Cardiac septum (tissue), 1 donor: ENCODE measurements at regions not wholly inside any gene's neighbourhood (a gene's known extent, or its start where the extent isn't known, plus 50 kb on each side); places are given as distances from the start of the nearest gene placed in this dataset.

Experiments
- DNase-seq: peaks from one replicate; pipeline ENCODE4 v3.0.0-alpha.2; 2020; ENCODE audit warnings: low spot score
- intact Hi-C: fragments of 100-400 bp; cut with DNase I; formaldehyde crosslinking; loops from one replicate; pipeline ENCODE4 v1.14.0; 2022
- donor health status: DM: no; HTN: no; CAD: no.

GRCh38 chr12:82176026-82176425 is 182.2 kb downstream of the CCDC59 start:
- intact Hi-C loops, result no loop called here

GRCh38 chr12:82174936-82175335 is 183.3 kb downstream of the CCDC59 start:
- no peak for DNase-seq
- intact Hi-C loops, result no loop called here

More at GRCh38 chr12:82176026-82176425, 182.2 kb downstream of the CCDC59 start:
- DNase-seq, result no peak

DNA sequence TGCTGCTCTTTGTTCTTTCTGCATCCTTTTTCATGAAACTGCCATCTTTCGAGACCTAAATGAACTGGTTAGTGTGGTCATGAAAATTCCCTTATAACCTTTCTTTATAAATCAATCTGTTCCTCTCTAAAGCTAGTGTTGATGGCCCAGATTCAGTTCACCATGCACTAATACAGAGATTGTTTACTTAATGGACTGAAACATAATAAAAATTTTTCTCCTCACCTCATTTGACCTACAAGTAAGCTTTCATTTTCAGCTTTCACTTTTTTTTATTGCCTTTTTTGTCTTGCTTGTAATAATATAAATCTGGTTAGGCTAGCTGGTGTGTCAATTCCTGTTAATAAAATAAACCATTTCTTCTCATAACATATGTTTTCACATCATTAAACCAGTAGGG is 183.8 kb downstream of the CCDC59 start:
- DNase-seq, result no peak
- intact Hi-C loops, result no loop called here

GRCh38 chr12:82149045-82149444 is 209.1 kb downstream of the CCDC59 start:
- intact Hi-C loops, result no loop called here

GRCh38 chr12:82146740-82147139 is 211.4 kb downstream of the CCDC59 start:
- intact Hi-C loops, result no loop called here
- no peak for DNase-seq

More at GRCh38 chr12:82149045-82149444, 209.1 kb downstream of the CCDC59 start:
- no peak for DNase-seq

DNA sequence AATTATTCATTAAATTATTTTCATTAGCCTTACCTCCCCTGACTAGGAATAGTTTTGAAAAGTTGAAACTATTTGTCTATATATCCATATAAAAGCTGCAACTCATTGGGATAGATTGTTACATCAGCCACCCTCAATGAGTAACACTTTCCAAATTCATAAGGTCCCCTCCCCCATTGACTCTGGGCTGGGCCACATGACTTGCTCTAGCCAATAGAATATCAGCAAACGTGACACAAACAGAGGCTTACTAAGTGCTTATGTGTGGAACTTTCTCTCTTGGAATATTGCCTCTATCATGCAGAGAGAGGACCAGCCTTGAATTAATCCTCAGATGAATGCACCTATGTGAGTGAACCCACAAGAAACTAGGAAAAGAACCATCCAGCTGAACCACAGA is 213.7 kb downstream of the CCDC59 start:
- no peak for DNase-seq
- intact Hi-C loops, result no loop called here

- DNase-seq, result no peak
- intact Hi-C loops, result no loop called here
These were observed 225.8 kb downstream of the CCDC59 start for GRCh38 chr12:82132390-82132789.

DNA sequence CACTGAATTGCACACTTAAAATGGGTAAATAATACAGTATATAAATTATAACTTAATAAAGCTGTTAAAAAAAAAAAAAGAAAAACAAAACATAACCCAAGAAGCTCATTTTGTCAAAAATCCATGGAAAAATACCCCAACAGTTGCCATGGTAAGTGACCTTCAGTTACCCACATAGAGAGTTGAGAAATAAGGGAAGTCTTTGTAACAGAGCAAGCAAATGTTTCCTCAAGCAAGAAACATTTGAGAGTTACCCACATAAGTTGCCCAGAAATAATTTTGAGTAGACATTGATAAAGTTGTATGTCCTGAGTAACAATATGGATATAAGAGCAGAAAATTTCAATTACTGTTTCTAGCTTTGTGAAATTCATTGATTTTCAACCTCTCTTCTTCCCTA is 227.4 kb downstream of the CCDC59 start:
- intact Hi-C loops, result no loop called here
- DNase-seq, result no peak

DNA sequence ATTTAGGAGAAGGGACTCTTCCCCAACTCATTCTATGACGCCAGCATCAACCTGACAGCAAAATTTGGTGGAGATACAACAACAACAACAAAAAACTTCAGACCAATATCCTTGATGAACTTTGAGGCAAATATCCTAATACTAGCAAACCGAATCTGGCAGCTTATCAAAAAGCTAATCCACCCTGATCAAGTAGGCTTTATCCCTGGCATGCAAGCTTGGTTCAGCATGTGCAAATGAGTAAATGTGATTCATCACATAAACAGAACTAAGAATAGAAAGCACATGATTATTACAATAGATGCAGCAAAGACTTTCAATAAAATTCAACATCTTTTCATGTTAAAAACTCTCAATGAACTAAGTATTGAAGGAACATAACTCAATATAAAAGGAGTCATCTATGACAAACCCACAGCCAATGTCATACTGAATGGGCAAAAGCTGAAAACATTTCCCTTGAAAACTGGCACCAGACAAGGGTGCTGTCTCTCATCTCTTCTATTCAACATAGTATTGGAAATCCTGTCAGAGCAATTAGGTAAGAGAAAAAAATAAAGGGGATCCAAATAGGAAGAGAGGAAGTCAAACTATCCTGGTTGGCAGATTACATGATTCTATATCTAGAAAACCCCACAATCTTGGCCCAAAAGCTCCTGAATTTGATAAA is 233.3 kb downstream of the CCDC59 start:
- DNase-seq, result no peak
- intact Hi-C loops, result no loop called here

- no peak for DNase-seq
- intact Hi-C loops, result no loop called here
These were observed 236.6 kb downstream of the CCDC59 start for GRCh38 chr12:82121545-82121944.

GRCh38 chr12:82120901-82121300 is 237.3 kb downstream of the CCDC59 start:
- DNase-seq, result no peak
- intact Hi-C loops, result no loop called here

GRCh38 chr12:82109243-82109642 is 248.9 kb downstream of the CCDC59 start:
- intact Hi-C loops, result no loop called here
- no peak for DNase-seq

- no peak for DNase-seq
- intact Hi-C loops, result no loop called here
These were observed 249.6 kb downstream of the CCDC59 start for GRCh38 chr12:82108615-82109014.

GRCh38 chr12:82099216-82099615 is 259.0 kb downstream of the CCDC59 start:
- no peak for DNase-seq
- intact Hi-C loops, result no loop called here

DNA sequence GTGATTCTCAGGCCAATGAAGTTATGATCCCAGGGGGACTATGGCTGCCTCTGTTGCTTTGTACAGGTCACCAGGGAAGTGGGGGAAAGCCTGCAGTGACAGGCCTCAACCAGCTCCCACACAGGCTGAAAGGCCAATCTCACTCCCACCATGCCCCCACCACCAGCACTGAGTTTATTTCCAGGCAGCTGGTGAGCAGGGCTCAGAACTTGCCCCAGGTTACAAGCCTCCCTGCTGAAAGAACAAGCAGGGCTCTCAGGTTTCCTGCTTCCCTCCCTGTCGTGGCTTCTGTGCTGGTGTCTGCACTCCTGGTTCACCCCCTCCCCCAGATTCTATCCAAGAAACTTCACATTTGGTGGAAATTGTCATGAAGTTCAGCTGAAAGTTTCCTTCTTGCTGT is 260.3 kb downstream of the CCDC59 start:
- intact Hi-C loops, result no loop called here
- DNase-seq, result no peak

DNA sequence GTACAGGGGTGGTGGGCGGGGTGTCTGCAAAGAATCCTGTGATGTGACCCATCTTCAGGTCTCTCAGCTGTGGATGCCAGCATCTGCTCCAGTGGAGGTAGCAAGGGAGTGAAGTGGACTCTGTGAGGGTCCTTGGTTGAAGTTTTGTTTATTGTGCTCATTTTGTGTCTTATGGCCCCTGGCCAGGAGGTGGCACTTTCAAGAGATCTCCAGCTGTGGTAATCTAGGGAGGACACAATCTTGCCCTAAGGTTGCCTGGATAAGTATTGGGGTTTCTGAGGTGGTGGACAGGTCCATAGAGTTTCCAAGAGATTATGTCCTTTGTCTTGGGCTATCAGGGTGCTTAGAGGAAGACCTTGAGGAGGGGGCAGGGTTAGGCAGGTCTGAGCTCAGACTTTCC is 260.7 kb downstream of the CCDC59 start:
- intact Hi-C loops, result no loop called here

DNA sequence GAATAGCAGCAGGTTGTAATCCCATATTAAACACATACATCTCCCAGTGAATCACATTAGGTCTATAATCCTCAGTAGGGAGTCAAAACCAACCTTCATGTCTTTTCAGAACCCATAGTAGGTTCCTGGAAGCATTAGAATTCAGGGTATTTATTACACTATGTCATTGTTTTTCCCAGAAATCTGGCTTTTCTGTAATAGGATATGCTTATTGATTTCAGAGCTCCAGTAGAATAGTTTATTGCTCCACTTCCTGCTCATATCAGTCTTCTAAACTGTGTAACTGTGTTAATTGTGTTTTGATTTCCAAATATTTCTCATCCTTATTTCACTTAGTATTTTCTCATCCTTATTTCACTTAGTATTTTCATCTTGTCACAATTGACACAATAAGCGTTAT is 268.0 kb downstream of the CCDC59 start:
- intact Hi-C loops, result no loop called here
- DNase-seq, result no peak

More for the DNA sequence above, 260.7 kb downstream of the CCDC59 start:
- no peak for DNase-seq

DNA sequence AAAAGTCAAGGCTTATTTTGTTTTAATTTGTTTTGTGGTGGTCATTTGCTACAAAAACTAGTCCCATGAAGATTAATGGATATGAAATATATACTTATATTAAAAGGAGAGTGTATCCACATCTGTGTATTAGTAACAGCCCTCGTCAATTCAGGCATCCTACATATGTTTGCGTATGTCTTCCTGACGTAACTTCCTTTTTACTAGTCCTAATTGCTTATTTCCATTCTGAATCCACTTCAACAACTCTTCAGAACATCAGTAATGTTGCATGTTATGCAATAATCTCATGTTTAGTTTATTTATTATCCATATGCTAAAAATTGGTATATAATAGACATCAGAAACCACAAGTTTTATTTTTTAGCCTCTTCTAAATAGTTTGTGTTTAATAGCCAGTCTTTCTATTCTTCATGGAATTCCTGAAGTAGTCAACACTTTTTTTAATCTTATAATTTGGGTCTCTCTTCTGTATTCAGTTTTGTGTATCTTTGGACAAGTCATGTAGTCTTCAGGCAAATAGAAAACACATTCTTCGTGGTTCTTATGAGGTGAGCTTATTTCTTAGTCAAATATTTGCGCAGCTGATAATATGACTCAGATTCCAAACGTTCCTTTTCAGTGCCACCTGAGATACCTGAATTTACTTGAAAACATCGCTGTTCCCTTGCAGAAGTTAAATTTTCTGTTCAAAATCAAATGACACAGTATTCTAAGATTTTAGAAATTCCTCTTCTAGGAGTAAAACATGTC is 268.6 kb downstream of the CCDC59 start:
- no peak for DNase-seq
- intact Hi-C loops, result no loop called here

- DNase-seq, result no peak
- intact Hi-C loops, result no loop called here
These were observed 275.7 kb downstream of the CCDC59 start for GRCh38 chr12:82082501-82082900.

- DNase-seq, result no peak
- intact Hi-C loops, result no loop called here
These were observed 288.2 kb downstream of the CCDC59 start for GRCh38 chr12:82069931-82070514.

DNA sequence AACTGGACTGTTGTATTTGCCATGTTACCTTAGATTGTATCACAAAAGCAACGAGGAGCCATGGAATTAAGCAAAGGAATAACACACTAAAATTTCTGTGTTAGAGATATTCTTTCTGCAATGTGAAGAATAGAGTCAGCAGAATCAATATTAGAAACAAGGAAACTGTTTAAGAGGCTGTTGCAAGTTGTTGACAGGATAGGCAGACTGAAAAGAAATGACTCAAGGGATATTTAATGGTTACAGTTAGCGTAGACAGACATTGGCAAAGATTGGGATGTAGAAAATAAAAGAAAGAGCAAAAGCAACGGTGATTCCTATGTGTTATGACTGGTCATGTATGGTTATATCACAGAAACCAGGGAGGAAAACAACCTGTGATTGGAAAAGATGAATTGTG is 299.0 kb upstream of the PPFIA2 start:
- DNase-seq, result no peak
- intact Hi-C loops, result no loop called here
